ENCODE measurements at regions not wholly inside any gene's neighbourhood (a gene's known extent, or its start where the extent isn't known, plus 50 kb on each side); places are given as distances from the start of the nearest gene placed in this dataset.

GRCh38 chr5:68766952-68767464, 326.8 kb upstream of the SLC30A5 start:
- DNase-seq = no peak

GRCh38 chr5:68770551-68770950, 323.3 kb upstream of the SLC30A5 start:
- DNase-seq = no peak

GRCh38 chr5:68771221-68771620, 322.6 kb upstream of the SLC30A5 start:
- no peak for DNase-seq

GRCh38 chr5:68771732-68772131, 322.1 kb upstream of the SLC30A5 start:
- no peak for DNase-seq

GRCh38 chr5:68776381-68776780, 317.4 kb upstream of the SLC30A5 start:
- DNase-seq = no peak

GRCh38 chr5:68777135-68777534, 316.7 kb upstream of the SLC30A5 start:
- DNase-seq = no peak

GRCh38 chr5:68778484-68778883, 315.3 kb upstream of the SLC30A5 start:
- no peak for DNase-seq

- DNase-seq = no peak
Observed at GRCh38 chr5:68780299-68780955, 313.4 kb upstream of the SLC30A5 start.

GRCh38 chr5:68793074-68793473, 300.7 kb upstream of the SLC30A5 start:
- DNase-seq = no peak

- DNase-seq = no peak
Observed at GRCh38 chr5:68793993-68794392, 299.8 kb upstream of the SLC30A5 start.

- no peak for DNase-seq
Observed at GRCh38 chr5:68795190-68795589, 298.6 kb upstream of the SLC30A5 start.

GRCh38 chr5:68798877-68799843, 294.7 kb upstream of the SLC30A5 start:
- no peak for DNase-seq

GRCh38 chr5:68802430-68802829, 291.4 kb upstream of the SLC30A5 start:
- DNase-seq = no peak

GRCh38 chr5:68803881-68804319, 289.9 kb upstream of the SLC30A5 start:
- DNase-seq = no peak

- no peak for DNase-seq
Observed at GRCh38 chr5:68804343-68804742, 289.5 kb upstream of the SLC30A5 start.

- DNase-seq = no peak
Observed at GRCh38 chr5:68805444-68805843, 288.4 kb upstream of the SLC30A5 start.

- DNase-seq = no peak
Observed at GRCh38 chr5:68817632-68818031, 276.2 kb upstream of the SLC30A5 start.

- no peak for DNase-seq
Observed at GRCh38 chr5:68818057-68818695, 275.6 kb upstream of the SLC30A5 start.

GRCh38 chr5:68818870-68819269, 274.9 kb upstream of the SLC30A5 start:
- no peak for DNase-seq

GRCh38 chr5:68821056-68821455, 272.8 kb upstream of the SLC30A5 start:
- DNase-seq = no peak

- DNase-seq = no peak
Observed at GRCh38 chr5:68822796-68823195, 271.0 kb upstream of the SLC30A5 start.

GRCh38 chr5:68823301-68823700, 270.5 kb upstream of the SLC30A5 start:
- no peak for DNase-seq

GRCh38 chr5:68830377-68830898, 263.4 kb upstream of the SLC30A5 start:
- DNase-seq = no peak

Measured in CD4-positive, alpha-beta T cell treated with Interleukin-6 for 4 hours (primary cell).